ENCODE measurements at regions not wholly inside any gene's neighbourhood (a gene's known extent, or its start where the extent isn't known, plus 50 kb on each side); places are given as distances from the start of the nearest gene placed in this dataset.

- Histone ChIP-seq H3K4me2 (ENCODE audit: low read depth, low read length) (no peak overlapping the region), H2AK5ac (ENCODE audit: low read depth, low read length) (no peak overlapping the region), H3K79me1 (ENCODE audit: low read depth in 1 of 2, low read length in 2 of 2) (no peaks in the 10 kb centered on the region), H4K91ac (ENCODE audit: insufficient read depth, low read depth, low read length) (no peak overlapping the region), H2BK5ac (ENCODE audit: low read depth, low read length, poor library complexity, severe bottlenecking) (no peak overlapping the region), H3K9me1 (ENCODE audit: insufficient read depth, low read length) (no peaks in the 10 kb centered on the region), H2BK20ac (ENCODE audit: low read depth, low read length) (no peak overlapping the region), H3K4ac (ENCODE audit: low read depth, low read length) (no peak overlapping the region), H4K20me1 (ENCODE audit: insufficient read depth, low read length) (no peaks in the 10 kb centered on the region), H4K8ac (ENCODE audit: low read depth in 2 of 2, low read length in 2 of 2) (no peak overlapping the region), H2AK9ac (replicated peaks; ENCODE audit: low read depth, low read length, poor library complexity) (no peak overlapping the region), H2AFZ (replicated peaks; ENCODE audit: low read length, poor library complexity) (no peak overlapping the region), H2BK120ac (ENCODE audit: low read depth, low read length) (no peak overlapping the region), H3K4me3 (ENCODE audit: insufficient read depth, low read depth, low read length) (no peak overlapping the region), H3K14ac (replicated peaks; ENCODE audit: low read depth, low read length) (no peak overlapping the region), H3K23ac (ENCODE audit: low read depth, low read length) (no peak overlapping the region), H2BK15ac (ENCODE audit: low read depth, low read length) (no peak overlapping the region), H3K56ac (ENCODE audit: extremely low read depth, insufficient read depth, low read length) (no peak overlapping the region), H4K5ac (ENCODE audit: low read depth, low read length) (no peak overlapping the region), H3K27me3 (ENCODE audit: control insufficient read depth, insufficient read depth, low read length) (no peaks in the 10 kb centered on the region), H3K36me3 (ENCODE audit: control insufficient read depth, insufficient read depth, low read length) (no peaks in the 10 kb centered on the region), H3K4me1 (ENCODE audit: control insufficient read depth, insufficient read depth, low read length) (no peaks in the 10 kb centered on the region), H3K18ac (ENCODE audit: low read depth, low read length) (no peak overlapping the region), H3K9ac (ENCODE audit: low read depth, low read length) (no peak overlapping the region), H3K27ac (ENCODE audit: insufficient read depth, low read length) (no peak overlapping the region), H3K9me3 (ENCODE audit: control insufficient read depth, insufficient read depth, low read length) (peaks cover 8% of the 10 kb centered on the region)
- ChIA-PET CTCF (no interaction called here), POLR2A (ENCODE audit: unreplicated experiment) (no interaction called here)
- intact Hi-C loops (cut with micrococcal nuclease) = no loop called here
- no TSS peak for BruUV-seq (replicated peaks)
- no CpG with 5 or more reads among the region's 4 CpGs for WGBS, 2 experiments (ENCODE audit: extremely low coverage in 2 of 2, insufficient read length in 1 of 2)
- TF ChIP-seq POLR2A (IDR thresholded peaks at IDR 0.05; ENCODE audit: low read depth, low read length) (no peak), BHLHE40 (IDR thresholded peaks at IDR 0.05; ENCODE audit: low read depth, low read length) (no peak), CTCF (conservative IDR thresholded peaks at IDR 0.05; ENCODE audit: low read depth, low read length) (no peak), SMC3 (IDR thresholded peaks at IDR 0.05; ENCODE audit: low read depth, low read length) (no peak), MXI1 (IDR thresholded peaks at IDR 0.05; ENCODE audit: borderline replicate concordance, low read depth, low read length) (no peak), CHD1 (IDR thresholded peaks at IDR 0.05; ENCODE audit: low read depth, low read length) (no peak), USF2 (IDR thresholded peaks at IDR 0.05; ENCODE audit: low read depth, low read length) (no peak), NFE2L2 (IDR thresholded peaks at IDR 0.05; ENCODE audit: low read depth, low read length) (no peak), RAD21 (IDR thresholded peaks at IDR 0.05; ENCODE audit: low read length) (no peak), FOS (IDR thresholded peaks at IDR 0.05; ENCODE audit: low read depth, low read length) (no peak), ELK1 (IDR thresholded peaks at IDR 0.05; ENCODE audit: borderline replicate concordance, low read depth, low read length) (no peak), RCOR1 (IDR thresholded peaks at IDR 0.05; ENCODE audit: insufficient replicate concordance, low read length) (no peak), CEBPB (IDR thresholded peaks at IDR 0.05; ENCODE audit: low read depth, low read length) (no peak), RFX5 (IDR thresholded peaks at IDR 0.05; ENCODE audit: low read depth, low read length) (no peak), MAFK (IDR thresholded peaks at IDR 0.05; ENCODE audit: low read depth, low read length) (no peak), MAZ (IDR thresholded peaks at IDR 0.05; ENCODE audit: borderline replicate concordance, low read depth, low read length) (no peak)
- ATAC-seq (ENCODE audit: low read depth) (no peak), DNase-seq (no peak)
- in situ Hi-C loops (cut with MboI; ENCODE audit: low sequenced_read_pairs) = no loop called here
- dilution Hi-C loops (cut with HindIII; ENCODE audit: low sequenced_read_pairs, unreplicated experiment) = no loop called here
These were observed 204.0 kb upstream of the MOCS1 start for GRCh38 chr6:40138273-40138720.

Data from IMR-90 (cell line).